LNCaP clone FGC (cell line): ENCODE measurements at regions not wholly inside any gene's neighbourhood (a gene's known extent, or its start where the extent isn't known, plus 50 kb on each side); places are given as distances from the start of the nearest gene placed in this dataset.

Experiments
- DNase-seq: peaks from one replicate; pipeline ENCODE4 v3.0.0-alpha.2; 2011; ENCODE audit warnings: low read depth
- H3K4me3 ChIP-seq: 2 replicates; pipeline ENCODE4 v1.5.1; 2011; ENCODE audit warnings: mild to moderate bottlenecking, low read depth, low read length, control low read depth
- TF ChIP-seq, protein P1 (sequence below): IDR thresholded peaks from 2 replicates; pipeline ENCODE4 v1.5.1; 2012; ENCODE audit warnings: mild to moderate bottlenecking; ENCODE audit not compliant: control insufficient read depth, insufficient read depth; ENCODE audit errors: extremely low read depth

DNA sequence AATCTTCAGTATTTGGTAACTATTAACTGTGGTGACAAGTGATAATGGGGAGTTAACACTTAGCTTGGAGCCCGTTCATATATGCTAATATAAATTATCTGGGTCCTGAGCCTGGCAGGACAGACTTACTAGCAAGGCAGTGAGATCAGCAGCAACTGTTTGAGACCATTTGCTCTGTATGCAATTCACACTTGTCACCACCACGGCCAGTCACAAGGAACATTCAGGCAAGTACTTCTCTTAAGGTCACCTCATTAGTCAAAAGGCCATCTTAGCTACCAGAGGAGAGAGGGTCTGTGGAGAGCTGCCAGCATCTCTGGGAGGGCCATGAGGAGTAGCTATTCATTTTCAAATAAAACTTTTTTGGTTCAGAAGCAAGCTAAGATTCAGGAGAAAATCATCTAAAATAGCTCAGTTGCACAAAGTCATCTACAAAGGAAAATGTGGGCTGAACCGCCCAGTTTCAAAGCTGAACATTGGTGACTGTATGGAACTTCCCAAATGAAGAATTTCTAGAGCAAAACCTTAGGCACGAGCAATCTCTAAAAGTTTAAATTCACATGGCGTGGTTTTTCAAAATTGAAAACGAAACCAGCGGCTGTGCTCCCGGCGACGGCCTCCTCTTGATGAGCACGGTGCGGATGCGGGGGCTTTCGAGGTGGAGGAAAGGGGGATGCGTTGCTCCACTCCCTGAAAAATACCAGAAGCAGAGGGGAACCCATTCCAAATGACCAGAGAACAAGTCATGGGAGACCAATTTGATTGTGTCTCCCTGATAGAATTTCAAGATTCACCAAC, 233.5 kb upstream of the MGMT start:
- no peak overlapping the region for H3K4me3 ChIP-seq
- TF ChIP-seq, protein P1, sequence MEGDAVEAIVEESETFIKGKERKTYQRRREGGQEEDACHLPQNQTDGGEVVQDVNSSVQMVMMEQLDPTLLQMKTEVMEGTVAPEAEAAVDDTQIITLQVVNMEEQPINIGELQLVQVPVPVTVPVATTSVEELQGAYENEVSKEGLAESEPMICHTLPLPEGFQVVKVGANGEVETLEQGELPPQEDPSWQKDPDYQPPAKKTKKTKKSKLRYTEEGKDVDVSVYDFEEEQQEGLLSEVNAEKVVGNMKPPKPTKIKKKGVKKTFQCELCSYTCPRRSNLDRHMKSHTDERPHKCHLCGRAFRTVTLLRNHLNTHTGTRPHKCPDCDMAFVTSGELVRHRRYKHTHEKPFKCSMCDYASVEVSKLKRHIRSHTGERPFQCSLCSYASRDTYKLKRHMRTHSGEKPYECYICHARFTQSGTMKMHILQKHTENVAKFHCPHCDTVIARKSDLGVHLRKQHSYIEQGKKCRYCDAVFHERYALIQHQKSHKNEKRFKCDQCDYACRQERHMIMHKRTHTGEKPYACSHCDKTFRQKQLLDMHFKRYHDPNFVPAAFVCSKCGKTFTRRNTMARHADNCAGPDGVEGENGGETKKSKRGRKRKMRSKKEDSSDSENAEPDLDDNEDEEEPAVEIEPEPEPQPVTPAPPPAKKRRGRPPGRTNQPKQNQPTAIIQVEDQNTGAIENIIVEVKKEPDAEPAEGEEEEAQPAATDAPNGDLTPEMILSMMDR, result no peak
- no peak for DNase-seq

DNA sequence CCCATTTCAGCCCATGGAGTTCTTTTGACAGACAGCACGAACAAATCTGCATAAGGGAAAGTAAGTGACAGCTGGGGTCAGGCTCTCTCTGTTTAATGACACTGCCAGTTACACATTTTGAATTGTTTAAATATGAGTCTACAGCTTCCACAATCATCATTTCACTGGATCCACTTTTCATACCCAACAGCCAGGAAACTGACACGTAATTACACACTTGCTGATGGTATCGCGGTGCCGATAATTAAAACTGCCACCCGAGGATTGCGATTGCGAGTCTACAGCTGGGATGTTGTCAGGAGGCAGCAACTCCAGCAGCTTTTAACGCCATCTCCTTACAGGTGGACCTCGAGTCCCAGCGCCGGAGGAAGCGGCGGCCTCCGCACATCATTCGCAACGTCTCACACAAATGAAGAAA, 230.8 kb upstream of the MGMT start:
- TF ChIP-seq, protein P1, result no peak
- no peak for DNase-seq
- H3K4me3 ChIP-seq, result no peak overlapping the region

DNA sequence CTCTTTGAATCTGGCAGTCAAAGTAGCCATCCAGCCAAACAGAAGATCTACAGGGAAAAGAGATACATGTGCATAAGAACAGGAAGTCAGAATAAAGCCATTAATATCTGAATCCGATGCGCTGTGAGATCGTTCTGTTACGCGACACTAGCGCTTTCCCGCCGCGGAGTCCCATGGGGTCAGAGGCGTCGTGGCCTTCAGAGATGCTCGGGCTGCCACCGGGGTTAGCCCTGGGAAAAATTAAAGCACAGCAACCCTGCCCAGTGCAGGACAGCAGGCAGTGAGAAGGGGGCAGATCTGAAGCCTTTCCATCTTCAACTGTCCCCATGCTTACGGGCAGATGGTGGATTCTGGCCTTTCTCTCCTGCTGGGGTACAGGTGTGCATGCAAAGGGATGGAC, 225.6 kb upstream of the MGMT start:
- no peak for DNase-seq
- TF ChIP-seq, protein P1, result no peak
- H3K4me3 ChIP-seq, result no peak overlapping the region

DNA sequence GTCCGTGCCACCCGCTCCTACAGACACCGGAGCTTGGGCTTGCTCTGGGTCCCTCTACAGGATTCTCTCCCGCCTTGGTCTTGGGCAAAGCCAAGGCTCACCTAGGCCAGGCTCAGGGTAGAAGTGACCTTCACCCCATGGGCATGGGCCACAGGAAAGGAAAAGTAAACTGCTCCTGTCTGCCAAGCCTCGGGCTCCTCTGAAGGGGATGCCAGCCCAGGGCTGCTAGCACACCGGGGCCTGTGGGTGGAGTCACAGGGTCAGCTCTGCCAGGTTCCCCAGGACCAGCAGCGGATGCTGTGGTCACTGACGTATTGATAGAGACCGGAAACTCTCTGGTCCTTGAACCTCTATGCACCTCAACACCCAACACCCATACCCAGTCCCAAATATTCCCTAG, 222.7 kb upstream of the MGMT start:
- TF ChIP-seq, protein P1, result no peak
- no peak overlapping the region for H3K4me3 ChIP-seq
- DNase-seq, result no peak

DNA sequence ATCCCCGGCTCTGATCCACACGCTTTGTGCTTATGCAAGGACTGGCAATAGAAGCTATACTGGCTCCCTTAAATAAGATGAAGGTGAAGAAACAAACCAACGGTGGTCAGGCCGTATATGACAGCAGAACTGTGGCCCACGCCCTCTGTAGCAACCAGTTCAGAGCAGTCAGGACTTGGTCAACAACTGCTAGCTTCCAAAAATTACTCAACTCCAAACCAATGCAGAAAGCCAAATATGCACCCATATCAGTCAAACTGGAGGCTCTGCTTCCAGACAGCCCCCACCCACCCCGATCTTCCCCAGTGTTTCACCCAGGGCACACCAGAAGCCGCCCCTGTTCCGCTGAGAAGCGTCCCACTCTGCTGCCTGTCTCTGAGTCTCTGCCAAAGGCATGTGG, 222.3 kb upstream of the MGMT start:
- TF ChIP-seq, protein P1, result no peak
- no peak for DNase-seq
- no peak overlapping the region for H3K4me3 ChIP-seq

DNA sequence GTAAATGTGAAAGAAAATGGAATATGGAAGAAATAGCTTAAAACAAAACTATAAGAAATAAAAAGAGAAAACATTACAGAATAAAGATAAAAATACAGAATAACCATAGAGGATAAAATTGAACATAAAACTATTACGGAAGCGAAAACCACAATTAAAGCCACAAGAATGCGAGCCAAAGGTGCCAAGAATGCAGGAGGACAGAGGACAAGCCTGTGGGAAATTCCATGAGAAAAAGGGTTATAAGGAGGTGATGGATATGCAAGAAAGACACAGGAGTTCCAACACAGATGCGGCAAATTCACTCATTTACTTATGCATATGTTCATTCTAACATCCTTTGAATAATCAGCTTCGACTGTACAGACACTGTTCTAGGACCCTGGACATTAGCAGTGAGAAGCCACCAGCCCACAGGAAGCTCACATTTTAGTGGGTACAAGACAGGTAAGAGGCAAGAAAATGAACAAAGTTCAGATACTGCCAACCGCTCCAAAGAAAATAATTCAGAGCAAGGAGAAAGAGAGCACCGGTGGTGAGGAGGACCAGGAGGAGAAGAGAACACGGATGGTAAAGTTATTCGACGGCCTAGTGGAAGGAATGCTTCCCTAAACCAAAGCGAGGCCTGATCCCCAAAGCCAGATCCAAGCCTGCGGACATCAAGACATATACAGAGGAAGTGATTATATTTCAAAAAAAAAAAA, 213.7 kb upstream of the MGMT start:
- TF ChIP-seq, protein P1, result no peak
- DNase-seq, result no peak
- no peak overlapping the region for H3K4me3 ChIP-seq
